Heart left ventricle (tissue), 13 donors: ENCODE measurements at regions not wholly inside any gene's neighbourhood (a gene's known extent, or its start where the extent isn't known, plus 50 kb on each side); places are given as distances from the start of the nearest gene placed in this dataset.

Experiments
- POLR2A ChIP-seq, 2 donors: fragments of 450-650 bp; IDR thresholded peaks; one replicate each; pipeline ENCODE4 v1.6.1; 2017; ENCODE audit warnings: antibody characterized with exemption in 2 of 2, mild to moderate bottlenecking in 2 of 2, moderate library complexity in 2 of 2
- TF ChIP-seq, protein P1 (sequence below), 12 donors: fragments of 200-600 bp; sonication (generic) in 4 of 12; IDR thresholded peaks; one replicate each; pipeline versions ENCODE4 v1.5.0 to v1.8.0; 2018 to 2022; ENCODE audit warnings: antibody characterized with exemption in 12 of 12, mild to moderate bottlenecking in 5 of 12
- donor health status: ischemic (EF 13 %, LVEDD 7.1; RV severe dilation, severe dysfunction).
- donor health status: DM: no; HTN: yes; CAD: no.
- donor health status: DM: no; HTN: no; CAD: no.
- donor health status: ischemic (EF 25% LVEDD 6.9; RV normal size, moderate dysfunction).
- donor health status: ischemic (EF 25% LVEDD 5.7; RV mildly dilated, moderate dysfunction).
- donor health status: ischemic (EF 35%, LVEDD 5.7; RV mildly dilated, moderate dysfunction).
- donor health status: nonischemic (EF 11% LVEDD 7.7; RV severe dilation, severe dysfunction).
- donor health status: DM: yes; HTN: yes; CAD: no.
- donor health status: PGD.
- donor health status: ischemic (EF 29% LVEDD 5.4; RV normal size, mild dysfunction).
- donor health status: nonischemic (EF 23%, LVEDD 6.1; RV moderate dilation, normal function).

GRCh38 chr4:130542953-130543352 lies 1447.0 kb downstream of the C4orf33 start:
- TF ChIP-seq, protein P1, sequence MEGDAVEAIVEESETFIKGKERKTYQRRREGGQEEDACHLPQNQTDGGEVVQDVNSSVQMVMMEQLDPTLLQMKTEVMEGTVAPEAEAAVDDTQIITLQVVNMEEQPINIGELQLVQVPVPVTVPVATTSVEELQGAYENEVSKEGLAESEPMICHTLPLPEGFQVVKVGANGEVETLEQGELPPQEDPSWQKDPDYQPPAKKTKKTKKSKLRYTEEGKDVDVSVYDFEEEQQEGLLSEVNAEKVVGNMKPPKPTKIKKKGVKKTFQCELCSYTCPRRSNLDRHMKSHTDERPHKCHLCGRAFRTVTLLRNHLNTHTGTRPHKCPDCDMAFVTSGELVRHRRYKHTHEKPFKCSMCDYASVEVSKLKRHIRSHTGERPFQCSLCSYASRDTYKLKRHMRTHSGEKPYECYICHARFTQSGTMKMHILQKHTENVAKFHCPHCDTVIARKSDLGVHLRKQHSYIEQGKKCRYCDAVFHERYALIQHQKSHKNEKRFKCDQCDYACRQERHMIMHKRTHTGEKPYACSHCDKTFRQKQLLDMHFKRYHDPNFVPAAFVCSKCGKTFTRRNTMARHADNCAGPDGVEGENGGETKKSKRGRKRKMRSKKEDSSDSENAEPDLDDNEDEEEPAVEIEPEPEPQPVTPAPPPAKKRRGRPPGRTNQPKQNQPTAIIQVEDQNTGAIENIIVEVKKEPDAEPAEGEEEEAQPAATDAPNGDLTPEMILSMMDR (IDR thresholded peaks at IDR 0.05): no peak
- no peak for TF ChIP-seq POLR2A (IDR thresholded peaks at IDR 0.05)
